AG04450 (cell line): ENCODE measurements at regions not wholly inside any gene's neighbourhood (a gene's known extent, or its start where the extent isn't known, plus 50 kb on each side); places are given as distances from the start of the nearest gene placed in this dataset.

Experiments used
- CTCF ChIA-PET: fragments of 300-600, 350-600 bp; formaldehyde crosslinking; extraction: SDS; loops from one replicate; lab custom pipeline; 2022; ENCODE audit warnings: antibody characterized with exemption, inconsistent platforms; lab: Charles Lee
- POLR2A ChIA-PET: fragments of 350-600 bp; formaldehyde crosslinking; extraction: SDS; loops from one replicate; lab custom pipeline; 2021; ENCODE audit warnings: antibody characterized with exemption, inconsistent platforms; lab: Yijun Ruan, JAX
- DNase-seq: peaks from one replicate; pipeline ENCODE4 v3.0.0-alpha.2; 2011; ENCODE audit warnings: low read depth, low spot score
- H3K27ac ChIP-seq: one replicate; pipeline ENCODE4 v1.5.1; 2012; ENCODE audit warnings: low read depth, low read length, control low read depth
- H3K27me3 ChIP-seq: one replicate; pipeline ENCODE4 v1.6.0; 2012; ENCODE audit warnings: low read length; ENCODE audit not compliant: control insufficient read depth, insufficient read depth
- H3K4me3 ChIP-seq: 2 replicates; pipeline ENCODE4 v1.5.1; 2011; ENCODE audit warnings: mild to moderate bottlenecking, low read depth, low read length, control low read depth
- H3K9me3 ChIP-seq: 2 replicates; pipeline ENCODE4 v1.5.1; 2012; ENCODE audit warnings: low read length; ENCODE audit not compliant: control insufficient read depth, insufficient read depth
- CTCF ChIP-seq: IDR thresholded peaks from 2 replicates; pipeline ENCODE4 v1.5.1; 2011; ENCODE audit warnings: low read depth, low read length, control low read depth, inconsistent platforms

DNA sequence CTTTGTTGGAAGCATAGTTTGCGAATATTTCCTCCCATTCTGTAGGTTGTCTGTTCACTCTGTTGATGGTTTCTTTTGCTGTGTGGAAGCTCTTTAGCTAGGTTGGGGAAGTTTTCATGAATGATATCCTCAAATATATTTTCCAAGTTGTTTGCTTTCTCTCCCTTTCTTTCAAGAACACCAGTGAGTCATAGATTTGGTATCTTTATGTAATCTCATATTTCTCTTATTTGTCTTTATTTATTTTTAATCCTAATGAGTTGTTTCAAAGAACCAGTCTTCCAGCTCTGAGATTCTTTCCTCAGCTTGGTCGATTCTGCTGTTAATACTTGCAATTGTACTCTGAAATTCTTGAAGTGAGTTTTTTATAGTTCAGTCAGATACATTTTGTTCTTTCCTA is 628.0 kb upstream of the ID4 start:
- no peak for DNase-seq
- no peak for TF ChIP-seq CTCF
- ChIA-PET CTCF (no interaction called here), POLR2A (no interaction called here)
- no peak overlapping the region for H3K4me3 ChIP-seq
- peaks cover 14% of the 10 kb centered on the region for H3K9me3 ChIP-seq
- no peak overlapping the region for H3K27ac ChIP-seq
- H3K27me3 ChIP-seq: no peaks in the 10 kb centered on the region

GRCh38 chr6:19210849-19211590 is 626.1 kb upstream of the ID4 start:
- ChIA-PET POLR2A (no interaction called here), CTCF (interaction anchor here (0.7 kb wide), 1 partner anchor 24 kb away, joined by 3 read pairs; no protein-coding TSS in a partner anchor)
- TF ChIP-seq CTCF: no peak
- peaks cover 6% of the 10 kb centered on the region for H3K9me3 ChIP-seq
- H3K27ac ChIP-seq: no peak overlapping the region
- no peak for DNase-seq
- H3K27me3 ChIP-seq: no peaks in the 10 kb centered on the region
- no peak overlapping the region for H3K4me3 ChIP-seq

DNA sequence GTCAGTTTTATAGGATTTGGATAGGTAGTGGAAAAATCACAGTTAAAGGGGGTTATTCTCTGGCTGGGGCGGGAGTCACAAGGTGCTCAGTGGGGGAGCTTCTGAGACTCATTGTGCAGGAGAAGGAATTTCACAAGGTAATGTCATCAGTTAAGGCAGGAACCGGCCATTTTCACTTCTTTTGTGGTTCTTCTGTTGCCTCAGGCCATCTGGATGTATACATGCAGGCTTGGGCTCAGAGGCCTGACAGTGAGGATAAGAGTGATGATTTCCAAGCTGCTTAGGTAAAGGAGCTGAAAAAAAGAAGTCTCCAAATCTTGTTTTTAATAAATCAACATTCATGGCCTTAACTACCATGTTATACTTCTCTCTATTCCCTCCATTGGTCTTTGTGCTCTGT is 622.9 kb upstream of the ID4 start:
- ChIA-PET POLR2A (no interaction called here), CTCF (no interaction called here)
- Histone ChIP-seq H3K4me3 (no peak overlapping the region), H3K27ac (no peak overlapping the region), H3K9me3 (peaks cover 6% of the 10 kb centered on the region), H3K27me3 (no peaks in the 10 kb centered on the region)
- TF ChIP-seq CTCF: no peak
- DNase-seq: no peak

GRCh38 chr6:19219931-19220330 is 617.2 kb upstream of the ID4 start:
- H3K27ac ChIP-seq: no peak overlapping the region
- no peaks in the 10 kb centered on the region for H3K27me3 ChIP-seq
- H3K4me3 ChIP-seq: no peak overlapping the region
- H3K9me3 ChIP-seq: no peaks in the 10 kb centered on the region; the same call in 1 of the 2 replicates
- no peak for DNase-seq
- TF ChIP-seq CTCF: no peak
- ChIA-PET CTCF (no interaction called here), POLR2A (no interaction called here)

GRCh38 chr6:19231878-19232561 is 605.1 kb upstream of the ID4 start:
- no peak for DNase-seq
- no peak overlapping the region for H3K4me3 ChIP-seq
- H3K27me3 ChIP-seq: no peaks in the 10 kb centered on the region
- H3K27ac ChIP-seq: no peak overlapping the region
- H3K9me3 ChIP-seq: no peaks in the 10 kb centered on the region
- ChIA-PET POLR2A (no interaction called here), CTCF (no interaction called here)
- TF ChIP-seq CTCF: no peak
